Esophagus squamous epithelium (tissue), 5 donors: ENCODE measurements at regions not wholly inside any gene's neighbourhood (a gene's known extent, or its start where the extent isn't known, plus 50 kb on each side); places are given as distances from the start of the nearest gene placed in this dataset.

ENCODE experiments used
- DNase-seq: peaks from one replicate; lab custom pipeline; 2025; lab: John Stamatoyannopoulos, UW
- H3K27ac ChIP-seq, 4 donors: fragments of 200-600 bp; sonication (generic); one replicate each; pipeline ENCODE4 v1.5.1; 2016 to 2019; ENCODE audit warnings: mild to moderate bottlenecking in 1 of 4
- H3K27me3 ChIP-seq, 4 donors: fragments of 200-600 bp; sonication (generic); 1 replicate in 3 of 4; 2 replicates in 1 of 4; pipeline versions ENCODE4 v1.5.1 to v1.6.0; 2017 to 2021; ENCODE audit warnings: antibody characterized with exemption in 1 of 4
- H3K36me3 ChIP-seq, 3 donors: fragments of 200-600 bp; sonication (generic); one replicate each; pipeline ENCODE4 v1.5.1; 2016 to 2019
- H3K4me1 ChIP-seq, 3 donors: fragments of 200-600 bp; sonication (generic); one replicate each; pipeline ENCODE4 v1.5.1; 2017 to 2019
- H3K4me3 ChIP-seq, 4 donors: fragments of 200-600 bp; sonication (generic); 1 replicate in 3 of 4; 2 replicates in 1 of 4; pipeline ENCODE4 v1.5.1; 2016 to 2019; ENCODE audit warnings: mild to moderate bottlenecking in 2 of 4, moderate library complexity in 1 of 4
- H3K9me3 ChIP-seq, 3 donors: fragments of 200-600 bp; sonication (generic); one replicate each; pipeline ENCODE4 v1.5.1; 2016 to 2019
- POLR2A ChIP-seq, 4 donors: fragments of 450-650 bp; IDR thresholded peaks; one replicate each; pipeline ENCODE4 v1.6.1; 2017; ENCODE audit warnings: antibody characterized with exemption in 4 of 4, mild to moderate bottlenecking in 4 of 4, moderate library complexity in 3 of 4
- WGBS, 2 donors: methylation state at CpG; one replicate each; pipeline ENCODE4 v1.1.5; 2018; 5-methylcytosine and 5-hydroxymethylcytosine counted together
- intact Hi-C: fragments of 100-400 bp; cut with DNase I; formaldehyde crosslinking; loops from one replicate; pipeline ENCODE4 v1.15.0; 2022
- TF ChIP-seq, protein P1 (sequence below), 6 experiments: fragments of 450-650 bp in 4 of 6; fragments of 200-600 bp in 2 of 6; sonication (generic) in 2 of 6; IDR thresholded peaks; one replicate each; pipeline ENCODE4 v1.5.1; 2016 to 2019; ENCODE audit warnings: antibody characterized with exemption in 6 of 6, mild to moderate bottlenecking in 4 of 6, moderate library complexity in 4 of 6
- donor health status: DM: yes; HTN: yes; CAD: no.

GRCh38 chr1:177723533-177723932, 246.3 kb downstream of the SEC16B start:
- DNase-seq = no peak
- TF ChIP-seq POLR2A (IDR thresholded peaks at IDR 0.05) = no peak
- TF ChIP-seq, protein P1, sequence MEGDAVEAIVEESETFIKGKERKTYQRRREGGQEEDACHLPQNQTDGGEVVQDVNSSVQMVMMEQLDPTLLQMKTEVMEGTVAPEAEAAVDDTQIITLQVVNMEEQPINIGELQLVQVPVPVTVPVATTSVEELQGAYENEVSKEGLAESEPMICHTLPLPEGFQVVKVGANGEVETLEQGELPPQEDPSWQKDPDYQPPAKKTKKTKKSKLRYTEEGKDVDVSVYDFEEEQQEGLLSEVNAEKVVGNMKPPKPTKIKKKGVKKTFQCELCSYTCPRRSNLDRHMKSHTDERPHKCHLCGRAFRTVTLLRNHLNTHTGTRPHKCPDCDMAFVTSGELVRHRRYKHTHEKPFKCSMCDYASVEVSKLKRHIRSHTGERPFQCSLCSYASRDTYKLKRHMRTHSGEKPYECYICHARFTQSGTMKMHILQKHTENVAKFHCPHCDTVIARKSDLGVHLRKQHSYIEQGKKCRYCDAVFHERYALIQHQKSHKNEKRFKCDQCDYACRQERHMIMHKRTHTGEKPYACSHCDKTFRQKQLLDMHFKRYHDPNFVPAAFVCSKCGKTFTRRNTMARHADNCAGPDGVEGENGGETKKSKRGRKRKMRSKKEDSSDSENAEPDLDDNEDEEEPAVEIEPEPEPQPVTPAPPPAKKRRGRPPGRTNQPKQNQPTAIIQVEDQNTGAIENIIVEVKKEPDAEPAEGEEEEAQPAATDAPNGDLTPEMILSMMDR (IDR thresholded peaks at IDR 0.05) = no peak
- no peaks in the 10 kb centered on the region for H3K36me3 ChIP-seq
- no peak overlapping the region for H3K27ac ChIP-seq
- intact Hi-C loops = no loop called here
- no peaks in the 10 kb centered on the region for H3K4me1 ChIP-seq
- peaks cover 0 to 24% (median 0%) of the 10 kb centered on the region in 3 donors for H3K9me3 ChIP-seq
- no peaks in the 10 kb centered on the region for H3K27me3 ChIP-seq
- no peak overlapping the region for H3K4me3 ChIP-seq

GRCh38 chr1:177710696-177711620, 258.9 kb downstream of the SEC16B start:
- Histone ChIP-seq H3K36me3 (no peaks in the 10 kb centered on the region), H3K4me1 (no peaks in the 10 kb centered on the region), H3K4me3 (no peak overlapping the region), H3K9me3 (no peaks in the 10 kb centered on the region), H3K27ac (no peak overlapping the region), H3K27me3 (no peaks in the 10 kb centered on the region)
- 78 to 80% methylated on average over 17 of the region's 17 CpGs for WGBS, 2 donors
- intact Hi-C loops = no loop called here
- DNase-seq = no peak
- TF ChIP-seq POLR2A (IDR thresholded peaks at IDR 0.05) = no peak
- TF ChIP-seq, protein P1 (IDR thresholded peaks at IDR 0.05) = no peak

DNA sequence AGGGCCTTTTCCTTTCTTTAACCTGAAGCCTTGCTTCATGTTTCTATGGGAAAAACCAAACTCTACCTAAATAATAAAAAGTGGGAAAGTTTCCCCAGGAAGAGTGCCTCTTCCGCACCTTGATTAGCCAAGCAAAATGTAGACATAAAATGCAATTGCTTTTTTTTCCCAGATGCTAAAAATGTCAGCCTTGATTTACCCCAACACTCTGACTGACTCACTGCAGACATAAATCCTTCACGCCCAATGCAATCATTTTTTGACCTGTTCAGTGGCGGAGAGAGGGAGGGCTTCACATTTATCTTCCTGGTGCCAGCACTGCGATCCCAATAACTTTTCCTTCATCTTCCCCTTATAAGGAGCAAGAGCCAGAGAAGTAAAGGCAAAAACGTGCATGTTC, 261.5 kb downstream of the SEC16B start:
- DNase-seq = no peak
- Histone ChIP-seq H3K4me3 (no peak overlapping the region), H3K4me1 (no peaks in the 10 kb centered on the region), H3K27ac (no peak overlapping the region), H3K27me3 (no peaks in the 10 kb centered on the region), H3K36me3 (no peaks in the 10 kb centered on the region), H3K9me3 (no peaks in the 10 kb centered on the region)
- intact Hi-C loops = no loop called here
- no peak for TF ChIP-seq POLR2A (IDR thresholded peaks at IDR 0.05)
- TF ChIP-seq, protein P1 (IDR thresholded peaks at IDR 0.05) = no peak
- 68 to 79% methylated on average over 5 of the region's 5 CpGs for WGBS, 2 donors

DNA sequence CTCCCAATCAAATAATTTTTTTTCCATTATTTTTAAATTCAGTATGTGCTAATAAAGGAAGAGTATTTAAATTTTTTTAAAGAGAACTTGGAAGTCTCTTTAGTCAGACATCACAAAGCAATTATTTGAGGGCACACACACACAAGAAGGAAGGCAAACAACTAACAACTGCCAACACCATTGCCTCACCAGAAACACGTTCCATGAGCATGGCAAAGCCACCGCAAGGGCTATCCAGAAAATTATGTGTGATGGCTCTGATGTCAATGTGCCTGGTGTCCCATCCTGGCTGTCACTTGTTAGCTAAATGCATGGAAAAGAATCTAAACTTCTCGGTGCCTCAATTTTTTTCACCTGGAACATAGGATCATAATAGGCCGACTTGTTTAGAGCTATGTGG, 262.9 kb downstream of the SEC16B start:
- intact Hi-C loops = no loop called here
- H3K9me3 ChIP-seq = no peaks in the 10 kb centered on the region
- no peak overlapping the region for H3K27ac ChIP-seq
- WGBS, 2 donors = 77 to 80% methylated on average over 4 of the region's 4 CpGs
- no peaks in the 10 kb centered on the region for H3K27me3 ChIP-seq
- H3K36me3 ChIP-seq = no peaks in the 10 kb centered on the region
- no peak for DNase-seq
- TF ChIP-seq POLR2A (IDR thresholded peaks at IDR 0.05) = no peak
- TF ChIP-seq, protein P1 (IDR thresholded peaks at IDR 0.05) = no peak
- H3K4me1 ChIP-seq = no peaks in the 10 kb centered on the region
- H3K4me3 ChIP-seq = no peak overlapping the region

DNA sequence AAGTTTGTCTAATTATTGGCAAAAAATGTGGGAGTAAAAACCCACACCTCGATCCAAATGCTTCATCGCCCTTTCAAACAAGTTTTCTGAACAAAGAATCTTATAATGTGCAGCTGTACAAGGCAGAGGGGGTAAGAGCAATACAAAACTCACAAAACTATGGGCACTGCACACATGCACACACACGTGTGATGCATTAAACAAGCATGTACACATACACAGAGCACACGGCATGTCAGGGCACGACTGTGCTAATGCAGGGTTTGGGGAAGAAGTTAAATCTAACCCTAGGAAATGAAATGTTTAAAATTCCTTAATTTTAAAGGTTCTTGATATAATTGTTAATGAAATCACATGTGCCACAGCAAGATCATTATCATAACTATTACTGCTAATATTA, 264.0 kb downstream of the SEC16B start:
- no peaks in the 10 kb centered on the region for H3K36me3 ChIP-seq
- no peak overlapping the region for H3K27ac ChIP-seq
- no peak for DNase-seq
- H3K27me3 ChIP-seq = no peaks in the 10 kb centered on the region
- 29 to 54% methylated on average over 5 of the region's 5 CpGs for WGBS, 2 donors
- intact Hi-C loops = no loop called here
- H3K9me3 ChIP-seq = no peaks in the 10 kb centered on the region
- H3K4me1 ChIP-seq = no peaks in the 10 kb centered on the region
- TF ChIP-seq POLR2A (IDR thresholded peaks at IDR 0.05) = no peak
- TF ChIP-seq, protein P1 (IDR thresholded peaks at IDR 0.05) = no peak
- no peak overlapping the region for H3K4me3 ChIP-seq
